ENCODE measurements at regions not wholly inside any gene's neighbourhood (a gene's known extent, or its start where the extent isn't known, plus 50 kb on each side); places are given as distances from the start of the nearest gene placed in this dataset.

- TF ChIP-seq CTCF (conservative IDR thresholded peaks at IDR 0.05): no peak
- no peak for TF ChIP-seq ZFX (IDR thresholded peaks at IDR 0.05)
Measured at GRCh38 chr1:239260842-239261241, 125.5 kb upstream of the CHRM3 start.
